ENCODE measurements at regions not wholly inside any gene's neighbourhood (a gene's known extent, or its start where the extent isn't known, plus 50 kb on each side); places are given as distances from the start of the nearest gene placed in this dataset.
"Not testable (repeated sequence)": the region's sequence is repeated elsewhere in the genome, so short reads cannot be mapped to it uniquely, and the experiment has no call there.

DNA sequence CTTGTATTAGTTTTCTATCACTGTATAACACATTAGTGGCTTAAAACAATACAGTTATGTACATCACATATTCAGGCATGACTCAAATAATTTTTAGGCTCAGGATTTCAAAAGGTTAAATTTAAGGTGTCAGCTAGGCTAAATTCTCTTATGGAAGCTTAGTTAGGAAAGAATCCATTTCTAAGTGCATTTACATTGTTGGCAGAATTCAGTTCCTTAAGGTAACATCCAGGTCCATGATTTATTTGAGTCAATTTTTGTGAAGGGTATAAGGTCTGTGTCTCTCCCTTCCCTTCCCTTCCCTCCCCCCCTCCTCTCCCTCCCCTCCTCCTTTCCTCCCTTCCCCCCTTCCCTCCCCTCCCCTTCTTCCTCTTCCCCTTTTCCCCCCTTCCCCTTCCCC lies 399.0 kb upstream of the CNTN5 start:
- DNase-seq, result no peak

DNA sequence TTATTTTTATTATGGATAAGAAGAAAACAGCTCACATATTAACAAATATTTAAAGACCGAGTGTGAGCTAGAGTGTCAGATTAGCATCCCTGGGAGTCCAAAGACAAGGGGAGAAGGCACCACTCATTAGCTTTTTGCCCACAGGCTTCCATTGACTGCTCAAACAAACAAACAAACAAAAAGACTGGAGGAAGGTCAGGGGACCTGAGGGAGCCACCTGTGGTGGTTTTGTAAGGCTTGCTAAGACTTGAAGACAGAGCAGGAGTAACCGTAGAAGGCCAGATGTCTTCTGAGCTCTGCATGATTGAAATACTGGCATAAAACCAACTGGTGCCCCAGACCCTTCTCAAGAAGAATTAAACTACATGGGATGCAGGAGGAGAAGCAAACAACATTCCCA lies 395.2 kb upstream of the CNTN5 start:
- DNase-seq, result no peak

DNA sequence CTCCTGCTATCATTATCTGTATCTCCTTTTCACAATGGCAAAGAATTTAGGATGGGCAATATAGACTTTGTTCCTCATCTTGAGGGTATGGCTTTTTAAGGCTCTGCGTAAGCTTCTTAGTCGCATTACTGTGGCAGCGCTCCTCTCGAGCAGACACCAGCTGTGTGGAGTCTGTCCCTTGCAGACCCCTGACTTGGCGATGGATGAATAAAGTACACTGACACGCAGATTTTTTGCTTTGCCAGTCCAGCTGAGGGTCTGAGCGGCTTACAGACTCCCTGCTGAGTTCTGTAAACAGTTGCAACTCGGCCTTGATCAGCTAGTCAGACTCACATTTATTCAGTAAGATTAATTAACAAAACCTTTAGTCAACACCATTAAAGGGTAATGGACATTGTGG lies 390.0 kb upstream of the CNTN5 start:
- no peak for DNase-seq

GRCh38 chr11:98657711-98658110 lies 363.0 kb upstream of the CNTN5 start:
- no peak for DNase-seq

DNA sequence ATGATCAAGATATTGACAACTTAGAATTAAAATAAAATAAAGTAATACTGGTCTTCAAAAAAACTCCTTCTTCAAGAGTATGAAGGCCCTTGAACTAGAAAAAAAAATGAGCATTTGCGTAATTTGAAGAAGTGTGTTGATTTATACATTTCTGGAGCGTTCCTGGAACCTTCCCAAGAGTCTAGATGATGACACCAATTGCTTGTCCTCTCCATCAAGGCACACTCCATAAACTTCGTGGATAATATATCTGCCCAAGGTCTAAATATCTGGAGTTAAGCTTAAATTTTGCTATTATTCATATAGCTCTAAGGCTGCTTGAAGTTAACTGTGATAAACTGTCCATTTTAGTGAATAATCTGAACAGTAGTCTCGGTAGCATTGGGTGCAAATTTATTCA lies 361.3 kb upstream of the CNTN5 start:
- no peak for DNase-seq

- no peak for DNase-seq
Observed at GRCh38 chr11:98674390-98674789, 346.4 kb upstream of the CNTN5 start.

GRCh38 chr11:98679673-98680072 lies 341.1 kb upstream of the CNTN5 start:
- DNase-seq, result no peak

DNA sequence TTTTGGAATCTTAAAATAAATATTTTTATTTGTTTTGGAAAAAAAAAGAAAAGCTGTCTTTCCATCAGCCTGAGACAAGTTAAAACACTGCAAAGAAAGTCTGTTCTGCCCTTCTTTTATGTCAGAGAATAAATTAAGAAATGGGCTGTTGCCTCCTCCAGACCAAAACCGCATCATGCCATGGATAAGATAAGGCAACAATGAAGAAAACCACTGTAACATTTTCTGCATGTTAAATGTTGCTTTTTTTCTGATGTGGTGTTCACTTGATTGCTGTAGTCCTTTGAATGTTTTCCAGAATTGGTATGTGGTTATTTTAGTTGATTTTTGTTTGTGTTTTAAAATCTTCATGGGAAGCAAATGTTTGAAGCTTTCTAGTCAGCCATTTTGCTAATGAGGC lies 319.2 kb upstream of the CNTN5 start:
- DNase-seq, result no peak

DNA sequence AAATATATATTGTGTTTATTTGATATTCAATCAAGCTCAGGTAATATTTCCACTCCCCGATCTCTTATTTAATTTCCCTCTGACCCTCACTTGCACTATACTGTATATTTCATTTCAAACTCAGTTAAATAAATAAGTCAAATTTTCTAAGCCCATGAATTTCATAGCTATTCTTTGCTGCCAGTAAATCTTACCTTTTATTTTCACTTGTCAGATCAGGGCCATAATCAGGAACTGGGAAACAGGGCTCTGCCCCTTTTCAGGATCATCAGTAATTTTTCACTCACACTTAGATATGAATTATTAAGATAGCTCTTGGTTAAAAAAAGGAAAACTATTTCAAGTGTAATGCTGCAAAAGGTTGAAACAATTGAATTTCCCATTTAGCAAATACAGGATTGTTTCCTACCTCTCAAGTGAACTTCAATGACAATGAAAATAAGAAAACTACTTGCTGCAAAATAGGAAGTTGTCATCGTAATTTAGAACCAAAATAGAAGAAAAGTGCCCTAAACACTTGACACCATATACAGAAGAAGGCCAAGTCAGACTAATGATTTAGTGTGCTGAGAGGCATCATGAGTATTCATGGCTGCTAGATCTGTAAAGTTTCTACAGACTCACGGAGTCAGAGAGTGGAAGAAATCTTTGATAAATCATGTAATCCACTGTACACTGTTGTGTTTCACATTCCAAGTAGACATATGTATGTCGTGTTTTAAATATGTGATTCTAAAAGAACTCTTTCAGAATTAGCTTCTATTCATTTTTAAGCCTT lies 316.8 kb upstream of the CNTN5 start:
- DNase-seq, result no peak

DNA sequence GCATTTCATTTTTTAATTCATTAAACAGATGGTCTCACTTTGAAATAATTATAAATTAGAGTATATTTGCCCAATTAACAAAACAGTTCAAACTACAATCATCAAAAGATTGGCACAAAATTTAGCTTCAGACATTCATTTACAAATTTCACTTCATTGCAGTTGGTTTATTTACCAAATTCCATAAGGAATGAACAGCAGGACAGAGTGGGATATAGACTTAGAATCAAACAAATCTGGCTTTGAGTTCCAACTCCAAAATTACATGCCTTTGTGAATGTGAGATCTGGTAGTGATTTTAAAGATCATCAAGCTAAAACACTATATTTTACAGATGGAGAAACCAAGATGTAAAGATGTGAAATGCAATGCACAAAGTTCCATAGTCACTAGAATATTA lies 310.7 kb upstream of the CNTN5 start:
- no peak for DNase-seq

GRCh38 chr11:98710986-98711385 lies 309.8 kb upstream of the CNTN5 start:
- DNase-seq, result no peak

DNA sequence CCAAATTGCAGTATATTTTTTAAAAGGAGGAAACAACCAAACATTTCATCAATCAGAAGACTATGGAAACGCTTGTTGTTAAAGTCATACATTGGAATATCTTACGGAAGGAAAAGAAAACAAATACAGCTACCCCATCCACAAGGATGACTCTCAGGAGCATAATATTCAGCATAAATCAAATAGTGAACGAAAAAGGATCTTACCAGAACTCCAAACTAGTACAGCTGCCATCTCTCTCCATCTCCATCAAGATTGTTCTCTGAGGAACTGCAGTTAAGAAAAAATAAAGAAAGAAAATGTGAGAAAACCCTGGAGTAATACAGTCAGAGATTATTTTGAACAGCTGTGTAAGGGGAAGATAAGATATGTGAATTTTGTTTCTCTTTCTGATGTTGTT lies 299.8 kb upstream of the CNTN5 start:
- no peak for DNase-seq

- no peak for DNase-seq
Observed at GRCh38 chr11:98725471-98725870, 295.3 kb upstream of the CNTN5 start.

DNA sequence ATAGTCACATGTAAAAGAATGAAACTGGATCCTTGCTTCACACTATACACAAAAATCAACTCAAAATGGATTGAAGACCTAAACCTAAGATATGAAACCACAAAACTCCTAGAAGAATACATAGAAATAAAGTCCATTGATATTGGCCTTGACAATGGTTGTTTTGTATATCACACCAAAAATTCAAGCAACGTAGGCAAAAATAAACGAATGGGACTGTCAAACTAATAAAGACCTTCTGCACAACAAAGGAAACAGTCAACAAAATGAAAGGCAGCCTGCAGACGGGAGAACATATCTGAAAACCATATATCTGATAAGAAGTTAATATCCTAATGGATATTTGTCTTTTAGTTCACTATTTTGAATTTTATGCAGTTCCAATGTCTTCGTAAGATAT lies 292.3 kb upstream of the CNTN5 start:
- no peak for DNase-seq

DNA sequence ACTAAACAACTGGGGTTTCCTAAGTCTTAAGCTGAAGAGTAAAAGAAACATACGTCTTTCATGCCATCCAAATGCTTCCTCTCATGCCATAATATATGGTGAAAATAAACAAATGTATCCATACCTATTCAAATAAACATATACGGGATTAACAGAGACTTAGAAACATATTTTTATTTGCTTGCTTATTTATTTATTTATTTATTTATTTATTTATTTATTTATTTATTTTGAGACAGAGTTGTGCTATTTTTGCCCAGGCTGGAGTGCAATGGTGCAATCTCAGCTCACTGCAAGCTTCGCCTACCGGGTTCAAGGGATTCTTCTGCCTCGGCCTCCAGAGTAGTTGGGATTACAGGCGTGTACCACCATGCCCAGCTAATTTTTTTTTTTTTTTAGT lies 291.6 kb upstream of the CNTN5 start:
- no peak for DNase-seq

DNA sequence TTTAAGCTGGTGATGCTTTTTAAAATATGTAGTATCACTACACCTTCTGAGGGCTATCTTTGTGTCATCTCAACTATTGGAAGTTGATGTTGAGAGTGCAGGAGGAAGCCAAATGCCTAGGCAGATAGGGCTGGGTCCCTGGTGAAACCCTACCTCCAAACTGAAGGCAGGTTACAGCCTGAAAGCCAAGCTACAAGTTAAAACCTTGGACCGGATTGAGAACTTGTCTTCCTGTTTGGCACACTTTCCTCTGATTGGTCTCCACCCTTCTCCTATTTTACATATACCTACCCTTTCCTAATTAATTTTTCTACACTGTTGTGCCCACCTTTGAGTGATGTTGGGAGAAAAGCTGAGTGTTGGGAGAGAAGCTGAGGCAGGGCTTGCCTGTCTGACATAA lies 287.8 kb upstream of the CNTN5 start:
- no peak for DNase-seq

- DNase-seq, result not testable (repeated sequence)
Observed at GRCh38 chr11:98733378-98733777, 287.4 kb upstream of the CNTN5 start.

DNA sequence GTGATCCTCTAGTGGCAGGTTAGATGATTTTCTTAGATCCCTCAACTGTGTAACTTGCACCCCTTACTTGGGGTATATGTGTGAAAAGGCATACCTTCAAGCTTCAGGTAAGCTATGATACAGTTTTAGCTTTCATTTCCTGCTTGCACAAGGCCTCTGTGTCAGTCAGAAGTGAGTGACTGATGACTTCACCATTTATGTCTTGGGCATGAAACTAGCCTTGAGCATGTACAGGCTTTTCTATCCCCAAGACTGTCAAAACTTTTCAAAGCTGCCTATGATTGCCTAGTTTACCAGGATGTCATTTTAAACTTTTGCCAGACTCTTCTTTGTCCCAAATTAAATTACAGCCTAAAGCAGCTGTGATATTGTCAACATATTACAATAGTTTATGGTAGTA lies 286.1 kb upstream of the CNTN5 start:
- DNase-seq, result no peak

- DNase-seq, result no peak
Observed at GRCh38 chr11:98736833-98737232, 283.9 kb upstream of the CNTN5 start.

GRCh38 chr11:98740321-98740720 lies 280.4 kb upstream of the CNTN5 start:
- no peak for DNase-seq

DNA sequence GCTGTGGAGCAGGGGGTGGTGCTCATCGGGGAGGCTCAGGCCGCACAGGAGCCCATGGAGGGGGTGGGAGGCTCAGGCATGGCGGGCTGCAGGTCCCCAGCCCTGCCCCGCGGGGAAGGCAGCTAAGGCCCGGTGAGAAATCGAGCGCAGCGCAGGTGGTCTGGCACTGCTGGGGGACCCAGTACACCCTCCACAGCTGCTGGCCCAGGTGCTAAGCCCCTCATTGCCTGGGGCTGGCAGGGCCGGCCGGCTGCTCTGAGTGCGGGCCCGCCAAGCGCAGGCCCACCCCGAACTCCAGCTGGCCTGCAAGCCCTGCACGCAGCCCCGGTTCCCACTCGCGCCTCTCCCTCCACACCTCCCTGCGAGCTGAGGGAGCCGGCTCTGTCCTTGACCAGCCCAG lies 257.3 kb upstream of the CNTN5 start:
- DNase-seq, result not testable (repeated sequence)

- no peak for DNase-seq
Observed at GRCh38 chr11:98766903-98767302, 253.8 kb upstream of the CNTN5 start.

DNA sequence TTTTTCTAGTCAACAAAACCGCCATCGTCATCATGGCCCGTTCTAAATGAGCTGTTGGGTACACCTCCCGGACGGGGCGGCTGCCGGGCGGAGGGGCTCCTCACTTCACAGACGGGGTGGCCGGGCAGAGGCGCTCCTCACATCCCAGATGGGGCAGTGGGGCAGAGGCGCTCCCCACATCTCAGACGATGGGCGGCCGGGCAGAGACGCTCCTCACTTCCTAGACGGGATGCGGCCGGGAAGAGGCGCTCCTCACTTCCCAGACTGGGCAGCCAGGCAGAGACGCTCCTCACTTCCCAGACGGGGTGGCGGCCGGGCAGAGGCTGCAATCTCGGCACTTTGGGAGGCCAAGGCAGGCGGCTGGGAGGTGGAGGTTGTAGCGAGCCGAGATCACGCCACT lies 250.7 kb upstream of the CNTN5 start:
- not testable (repeated sequence) for DNase-seq

GRCh38 chr11:98771791-98772190 lies 249.0 kb upstream of the CNTN5 start:
- no peak for DNase-seq

DNA sequence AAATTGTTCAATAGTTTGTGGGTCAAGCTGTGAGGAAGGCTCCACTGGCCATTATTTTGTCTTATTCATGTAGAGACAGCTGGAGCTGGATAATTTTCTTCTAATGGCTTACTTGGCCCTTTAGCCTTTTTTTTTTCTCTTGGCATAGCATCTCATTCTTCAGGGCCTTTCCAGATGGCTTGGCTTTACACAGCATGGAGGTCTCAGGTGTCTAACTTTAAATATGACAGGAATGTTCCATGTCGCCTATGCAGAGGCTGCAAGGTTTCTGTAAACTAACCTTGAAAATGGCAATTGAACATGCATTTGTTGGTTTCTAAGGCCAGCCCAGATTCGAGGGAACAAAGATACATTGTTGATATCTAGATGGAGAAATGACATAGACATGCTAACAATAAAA lies 247.9 kb upstream of the CNTN5 start:
- DNase-seq, result peak in 1 of 2 experiments; percentile 0
